H1 (cell line): ENCODE measurements at regions not wholly inside any gene's neighbourhood (a gene's known extent, or its start where the extent isn't known, plus 50 kb on each side); places are given as distances from the start of the nearest gene placed in this dataset.

Experiments used
- CTCF ChIA-PET: fragments of 300-600 bp; sonication (Branson Sonifier 250); formaldehyde crosslinking; loops from one replicate; lab custom pipeline; 2021; ENCODE audit not compliant: partially characterized antibody; lab: Charles Lee
- POLR2A ChIA-PET: fragments of 300-600 bp; sonication (Branson Sonifier 250); formaldehyde crosslinking; loops from one replicate; lab custom pipeline; 2021; ENCODE audit warnings: inconsistent platforms; ENCODE audit not compliant: partially characterized antibody; lab: Charles Lee
- DNase-seq, 2 experiments: peaks; one replicate each; pipeline versions ENCODE4 v3.0.0 to v3.0.0-alpha.2; 2010 to 2022; ENCODE audit warnings: low spot score in 2 of 2, low read depth in 1 of 2, mixed read lengths in 1 of 2
- FAIRE-seq: peaks from 2 replicates; lab custom pipeline; 2011; peaks lifted over from hg19 to GRCh38; lab: Jason Lieb, UNC
- H2AFZ ChIP-seq: 2 replicates; pipeline ENCODE4 v1.8.1; 2012; ENCODE audit warnings: low read length, inconsistent platforms
- H2AK5ac ChIP-seq: 2 replicates; pipeline ENCODE4 v1.6.1; 2013; ENCODE audit warnings: low read depth, low read length
- H2BK120ac ChIP-seq: replicated peaks from 2 replicates; pipeline ENCODE3; 2013; ENCODE audit warnings: low read depth, low read length, inconsistent platforms
- H2BK12ac ChIP-seq: 2 replicates; pipeline ENCODE4 v1.6.1; 2013; ENCODE audit warnings: low read depth, low read length
- H2BK15ac ChIP-seq: 2 replicates; pipeline ENCODE4 v1.6.1; 2013; ENCODE audit warnings: low read length
- H2BK20ac ChIP-seq: 2 replicates; pipeline ENCODE4 v1.6.1; 2013; ENCODE audit warnings: low read length
- H2BK5ac ChIP-seq: 2 replicates; pipeline ENCODE4 v1.6.1; 2013; ENCODE audit warnings: low read depth, low read length
- H3K14ac ChIP-seq: 2 replicates; pipeline ENCODE4 v1.6.1; 2013; ENCODE audit warnings: inconsistent platforms; ENCODE audit not compliant: insufficient read length
- H3K18ac ChIP-seq: 2 replicates; pipeline ENCODE4 v1.6.1; 2013; ENCODE audit warnings: low read length; ENCODE audit errors: extremely low read depth
- H3K23ac ChIP-seq: 2 replicates; pipeline ENCODE4 v1.6.1; 2013; ENCODE audit warnings: inconsistent platforms; ENCODE audit not compliant: insufficient read length
- H3K23me2 ChIP-seq: 2 replicates; pipeline ENCODE4 v1.6.1; 2013; ENCODE audit warnings: low read depth, low read length
- H3K27ac ChIP-seq: 2 replicates; pipeline ENCODE4 v1.6.1; 2011; ENCODE audit warnings: low read depth, low read length, inconsistent platforms
- H3K27me3 ChIP-seq, 4 experiments: replicated peaks in 1 of 4; 1 replicate in 1 of 4; 2 replicates in 3 of 4; pipeline versions ENCODE4 v1.6.1 to v1.8.1; 2011 to 2013; ENCODE audit warnings: low read length in 3 of 4, mild to moderate bottlenecking in 3 of 4, inconsistent platforms in 2 of 4, mixed read lengths in 2 of 4, moderate library complexity in 1 of 4; ENCODE audit not compliant: control insufficient read depth in 3 of 4, insufficient read depth in 3 of 4; ENCODE audit errors: extremely low read depth in 1 of 4
- H3K36me3 ChIP-seq, 4 experiments: 2 replicates each; pipeline versions ENCODE4 v1.6.1 to v1.8.1; 2011 to 2013; ENCODE audit warnings: mild to moderate bottlenecking in 4 of 4, low read length in 3 of 4, moderate library complexity in 2 of 4, control low read depth in 1 of 4, inconsistent platforms in 1 of 4; ENCODE audit not compliant: insufficient read depth in 4 of 4, control insufficient read depth in 2 of 4
- H3K4ac ChIP-seq: replicated peaks from 2 replicates; pipeline ENCODE3; 2013; ENCODE audit warnings: low read length, low read depth, mixed read lengths, inconsistent platforms; ENCODE audit not compliant: insufficient read length
- H3K4me1 ChIP-seq, 4 experiments: replicated peaks in 1 of 4; 1 replicate in 1 of 4; 2 replicates in 3 of 4; pipeline versions ENCODE4 v1.6.1 to v1.8.1; 2011 to 2013; ENCODE audit warnings: low read length in 3 of 4, inconsistent platforms in 2 of 4, mixed read lengths in 1 of 4; ENCODE audit not compliant: insufficient read depth in 4 of 4, control insufficient read depth in 3 of 4
- H3K4me2 ChIP-seq, 2 experiments: 2 replicates each; pipeline versions ENCODE4 v1.6.1 to v1.8.1; 2011 to 2013; ENCODE audit warnings: low read depth in 2 of 2, low read length in 2 of 2, control low read depth in 1 of 2, inconsistent platforms in 1 of 2, mild to moderate bottlenecking in 1 of 2; ENCODE audit not compliant: insufficient read depth in 1 of 2
- H3K4me3 ChIP-seq, 4 experiments: fragments of 200-600, 300-600 bp in 1 of 4; sonication (generic), shearing (Covaris generic), sonication (Bioruptor Twin) in 1 of 4; 2 replicates each; pipeline versions ENCODE4 v1.5.1 to v1.8.1; 2011 to 2016; ENCODE audit warnings: low read length in 4 of 4, low read depth in 3 of 4, control low read depth in 2 of 4, inconsistent platforms in 2 of 4, mild to moderate bottlenecking in 2 of 4, mixed read lengths in 1 of 4, moderate library complexity in 1 of 4; ENCODE audit not compliant: insufficient read depth in 2 of 4; ENCODE audit errors: extremely low read depth in 1 of 4
- H3K56ac ChIP-seq: replicated peaks from 2 replicates; pipeline ENCODE3; 2013; ENCODE audit warnings: low read depth, mild to moderate bottlenecking, mixed read lengths, low read length, inconsistent platforms; ENCODE audit not compliant: insufficient read length
- H3K79me1 ChIP-seq: 2 replicates; pipeline ENCODE4 v1.6.1; 2013; ENCODE audit warnings: low read depth, low read length, control low read depth
- H3K79me2 ChIP-seq, 2 experiments: 2 replicates each; pipeline versions ENCODE4 v1.6.1 to v1.8.1; 2012 to 2013; ENCODE audit warnings: low read length in 2 of 2, mild to moderate bottlenecking in 2 of 2, inconsistent platforms in 1 of 2; ENCODE audit not compliant: insufficient read depth in 2 of 2, control insufficient read depth in 1 of 2
- H3K9ac ChIP-seq, 4 experiments: replicated peaks in 1 of 4; 1 replicate in 1 of 4; 2 replicates in 3 of 4; pipeline versions ENCODE4 v1.6.1 to v1.8.1; 2011 to 2013; ENCODE audit warnings: low read depth in 3 of 4, low read length in 3 of 4, control low read depth in 2 of 4, mild to moderate bottlenecking in 2 of 4, moderate library complexity in 2 of 4, inconsistent platforms in 1 of 4; ENCODE audit errors: extremely low read depth in 1 of 4
- H3K9me3 ChIP-seq, 2 experiments: 2 replicates each; pipeline versions ENCODE4 v1.6.1 to v1.8.1; 2012 to 2013; ENCODE audit warnings: mild to moderate bottlenecking in 2 of 2, moderate library complexity in 2 of 2, control low read depth in 1 of 2, inconsistent platforms in 1 of 2, low read depth in 1 of 2, low read length in 1 of 2, mixed read lengths in 1 of 2; ENCODE audit not compliant: insufficient read depth in 2 of 2
- H4K20me1 ChIP-seq, 2 experiments: replicated peaks in 1 of 2; 2 replicates each; pipeline versions ENCODE3 to v1.8.1; 2011 to 2013; ENCODE audit warnings: inconsistent platforms in 2 of 2, low read length in 2 of 2, mild to moderate bottlenecking in 1 of 2; ENCODE audit not compliant: insufficient read depth in 2 of 2, control insufficient read depth in 1 of 2
- H4K5ac ChIP-seq: 2 replicates; pipeline ENCODE4 v1.6.1; 2013; ENCODE audit warnings: low read length, low read depth, mixed read lengths, inconsistent platforms; ENCODE audit not compliant: insufficient read length
- H4K8ac ChIP-seq: 2 replicates; pipeline ENCODE4 v1.8.0; 2013; ENCODE audit warnings: mild to moderate bottlenecking, moderate library complexity, low read length, inconsistent platforms; ENCODE audit not compliant: insufficient read depth; ENCODE audit errors: extremely low read depth
- H4K91ac ChIP-seq: replicated peaks from 2 replicates; pipeline ENCODE3; 2013; ENCODE audit warnings: low read length, mixed read lengths, inconsistent platforms; ENCODE audit not compliant: insufficient read length
- BCL11A ChIP-seq, 2 experiments: IDR thresholded peaks; one replicate each; pipeline ENCODE4 v1.6.1; 2011; ENCODE audit warnings: low read depth in 2 of 2, low read length in 2 of 2, mild to moderate bottlenecking in 2 of 2
- CBX5 ChIP-seq: fragments of 300-800, 300-1000 bp; sonication (generic); IDR thresholded peaks from 2 replicates; pipeline ENCODE4 v1.7.1; 2016; ENCODE audit warnings: antibody characterized with exemption, low read length, low read depth
- CHD2 ChIP-seq: IDR thresholded peaks from 2 replicates; pipeline ENCODE4 v1.6.1; 2012; ENCODE audit warnings: low read length, improper control_type of control experiment
- EP300 ChIP-seq, 2 experiments: IDR thresholded peaks; 1 replicate in 1 of 2; 2 replicates in 1 of 2; pipeline ENCODE4 v1.6.1; 2011 to 2012; ENCODE audit warnings: low read depth in 2 of 2, low read length in 2 of 2, mild to moderate bottlenecking in 2 of 2, borderline replicate concordance in 1 of 2, inconsistent platforms in 1 of 2, moderate library complexity in 1 of 2
- HDAC2 ChIP-seq, 2 experiments: fragments of 300-600 bp in 1 of 2; sonication (generic) in 1 of 2; IDR thresholded peaks; 2 replicates each; pipeline ENCODE4 v1.6.1; 2011 to 2012; ENCODE audit warnings: low read depth in 2 of 2, low read length in 2 of 2, mild to moderate bottlenecking in 2 of 2, moderate library complexity in 2 of 2, borderline replicate concordance in 1 of 2, inconsistent platforms in 1 of 2
- JUND ChIP-seq: IDR thresholded peaks from 2 replicates; pipeline ENCODE4 v1.6.1; 2011; ENCODE audit warnings: mild to moderate bottlenecking, improper control_type of control experiment, low read length
- MAX ChIP-seq: IDR thresholded peaks from 2 replicates; pipeline ENCODE4 v1.6.1; 2012; ENCODE audit warnings: inconsistent platforms
- POU5F1 ChIP-seq: IDR thresholded peaks from 2 replicates; pipeline ENCODE4 v1.6.1; 2011; ENCODE audit warnings: low read depth, mild to moderate bottlenecking, low read length, moderate library complexity
- RFX5 ChIP-seq: IDR thresholded peaks from 2 replicates; pipeline ENCODE4 v1.6.1; 2011; ENCODE audit warnings: low read depth, low read length, improper control_type of control experiment, borderline replicate concordance
- RNF2 ChIP-seq: fragments of 200-900, 300-1000 bp; sonication (generic); IDR thresholded peaks from 2 replicates; pipeline ENCODE4 v1.7.1; 2016; ENCODE audit warnings: borderline replicate concordance, low read depth, mild to moderate bottlenecking, antibody characterized with exemption, low read length; ENCODE audit not compliant: poor library complexity, severe bottlenecking; ENCODE audit errors: missing control alignments
- SIRT6 ChIP-seq: IDR thresholded peaks from one replicate; pipeline ENCODE4 v1.7.1; 2012; ENCODE audit warnings: low read length, inconsistent platforms
- SP2 ChIP-seq: IDR thresholded peaks from 2 replicates; pipeline ENCODE4 v1.6.1; 2012; ENCODE audit warnings: mild to moderate bottlenecking, low read length, inconsistent platforms
- TCF12 ChIP-seq: IDR thresholded peaks from 2 replicates; pipeline ENCODE4 v1.6.1; 2011; ENCODE audit warnings: low read depth, mild to moderate bottlenecking, low read length
- YY1 ChIP-seq: IDR thresholded peaks from 2 replicates; pipeline ENCODE4 v1.6.1; 2011; ENCODE audit warnings: low read depth, mild to moderate bottlenecking, low read length
- WGBS, 2 experiments: shearing (Covaris generic) in 1 of 2; methylation state at CpG; one replicate each; pipeline versions ENCODE4 v1.1.6 to v1.1.7; 2013 to 2015; ENCODE audit warnings: low lambda C conversion rate in 2 of 2, mixed read lengths in 2 of 2, inconsistent platforms in 1 of 2, low coverage in 1 of 2, missing lambda C conversion rate in 1 of 2; ENCODE audit not compliant: insufficient replicate concordance in 2 of 2, insufficient coverage in 1 of 2, insufficient read length in 1 of 2; ENCODE audit errors: extremely low coverage in 1 of 2, missing lambda C conversion rate in 1 of 2; 5-methylcytosine and 5-hydroxymethylcytosine counted together

- Histone ChIP-seq H2AK5ac (no peak overlapping the region), H3K4me3 (no peak overlapping the region), H2AFZ (no peak overlapping the region), H2BK20ac (no peak overlapping the region), H3K9me3 (no peaks in the 10 kb centered on the region), H3K27ac (no peak overlapping the region), H3K23ac (no peak overlapping the region), H3K9ac (no peak overlapping the region), H3K79me2 (no peaks in the 10 kb centered on the region), H4K8ac (no peak overlapping the region), H3K27me3 (no peaks in the 10 kb centered on the region), H2BK120ac (no peak overlapping the region), H3K4me2 (no peak overlapping the region), H4K91ac (no peak overlapping the region), H2BK5ac (no peak overlapping the region), H3K36me3 (no peaks in the 10 kb centered on the region), H3K18ac (no peak overlapping the region), H4K20me1 (no peaks in the 10 kb centered on the region), H3K4me1 (peaks cover 0 to 2% (median 0%) of the 10 kb centered on the region in 4 experiments; a peak in 1 of 7 replicates), H3K23me2 (no peaks in the 10 kb centered on the region), H3K79me1 (no peaks in the 10 kb centered on the region), H3K56ac (no peak overlapping the region), H4K5ac (no peak overlapping the region), H2BK15ac (no peak overlapping the region), H3K14ac (no peak overlapping the region), H3K4ac (no peak overlapping the region), H2BK12ac (no peak overlapping the region)
- ChIA-PET CTCF (no interaction called here), POLR2A (no interaction called here)
- 79% methylated on average over 3 of the region's 3 CpGs; no CpG with 5 or more reads in 1 of the 2 experiments for WGBS, 2 experiments
- no peak for DNase-seq
- FAIRE-seq = no peak
- TF ChIP-seq EP300 (IDR thresholded peaks at IDR 0.05; ENCODE audit: borderline replicate concordance in 1 of 2, low read depth in 2 of 2, low read length in 2 of 2) = no peak
- no peak for TF ChIP-seq HDAC2 (IDR thresholded peaks at IDR 0.05; ENCODE audit: borderline replicate concordance in 1 of 2, low read depth in 2 of 2, low read length in 2 of 2)
- TF ChIP-seq CBX5 = no peak
- no peak for TF ChIP-seq BCL11A (IDR thresholded peaks at IDR 0.05; ENCODE audit: low read depth in 2 of 2, low read length in 2 of 2)
- TF ChIP-seq CHD2 = no peak
- no peak for TF ChIP-seq RFX5
- TF ChIP-seq JUND = no peak
- no peak for TF ChIP-seq MAX
- TF ChIP-seq YY1 = no peak
- TF ChIP-seq POU5F1 = no peak
- no peak for TF ChIP-seq SP2
- TF ChIP-seq TCF12 = no peak
- TF ChIP-seq RNF2 = no peak
- no peak for TF ChIP-seq SIRT6
Observed at GRCh38 chr13:50322006-50322405, 306.8 kb downstream of the KCNRG start.
